Panc1 (cell line): ENCODE measurements at regions not wholly inside any gene's neighbourhood (a gene's known extent, or its start where the extent isn't known, plus 50 kb on each side); places are given as distances from the start of the nearest gene placed in this dataset.

Source experiments
- POLR2AphosphoS5 ChIP-seq: IDR thresholded peaks from 2 replicates; pipeline ENCODE4 v1.6.1; 2012; ENCODE audit warnings: mild to moderate bottlenecking, low read depth, low read length, moderate library complexity
- SIN3A ChIP-seq: IDR thresholded peaks from 2 replicates; pipeline ENCODE4 v1.6.1; 2012; ENCODE audit warnings: low read depth, mild to moderate bottlenecking, low read length, moderate library complexity, borderline replicate concordance; ENCODE audit not compliant: insufficient read depth
- TCF7L2 ChIP-seq: IDR thresholded peaks from 2 replicates; pipeline ENCODE4 v1.6.1; 2011; ENCODE audit warnings: mild to moderate bottlenecking, low read depth, low read length, inconsistent platforms
- TF ChIP-seq, protein P1 (sequence below): fragments of 450-650 bp; IDR thresholded peaks from 2 replicates; pipeline ENCODE4 v1.5.1; 2017; ENCODE audit warnings: mild to moderate bottlenecking
- TF ChIP-seq, protein P2 (sequence below), 2 experiments: IDR thresholded peaks; 2 replicates each; pipeline ENCODE4 v1.6.1; 2011 to 2012; ENCODE audit warnings: low read depth in 2 of 2, control low read depth in 1 of 2, low read length in 1 of 2, mild to moderate bottlenecking in 1 of 2, moderate library complexity in 1 of 2; ENCODE audit not compliant: insufficient read depth in 1 of 2

DNA sequence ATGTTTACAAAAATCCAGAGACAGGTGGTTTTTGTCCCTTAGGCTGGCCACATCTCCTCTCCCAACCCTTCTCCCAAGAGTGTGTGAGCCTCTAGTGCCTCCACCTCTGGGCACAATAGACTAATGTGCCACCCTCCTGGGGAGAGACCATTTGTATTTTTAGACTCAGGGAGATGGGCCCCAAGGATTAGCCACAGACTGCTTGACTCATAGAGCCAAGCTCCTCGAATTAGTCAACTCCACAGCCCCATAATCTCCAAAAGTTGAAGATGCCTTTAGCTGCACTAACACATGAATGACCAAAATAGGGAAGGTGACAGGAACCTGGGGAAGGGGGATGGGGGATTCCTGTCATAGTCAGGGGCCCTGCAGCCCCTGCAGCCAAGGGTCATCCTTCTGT, 53.0 kb upstream of the LRRC32 start:
- TF ChIP-seq, protein P1, sequence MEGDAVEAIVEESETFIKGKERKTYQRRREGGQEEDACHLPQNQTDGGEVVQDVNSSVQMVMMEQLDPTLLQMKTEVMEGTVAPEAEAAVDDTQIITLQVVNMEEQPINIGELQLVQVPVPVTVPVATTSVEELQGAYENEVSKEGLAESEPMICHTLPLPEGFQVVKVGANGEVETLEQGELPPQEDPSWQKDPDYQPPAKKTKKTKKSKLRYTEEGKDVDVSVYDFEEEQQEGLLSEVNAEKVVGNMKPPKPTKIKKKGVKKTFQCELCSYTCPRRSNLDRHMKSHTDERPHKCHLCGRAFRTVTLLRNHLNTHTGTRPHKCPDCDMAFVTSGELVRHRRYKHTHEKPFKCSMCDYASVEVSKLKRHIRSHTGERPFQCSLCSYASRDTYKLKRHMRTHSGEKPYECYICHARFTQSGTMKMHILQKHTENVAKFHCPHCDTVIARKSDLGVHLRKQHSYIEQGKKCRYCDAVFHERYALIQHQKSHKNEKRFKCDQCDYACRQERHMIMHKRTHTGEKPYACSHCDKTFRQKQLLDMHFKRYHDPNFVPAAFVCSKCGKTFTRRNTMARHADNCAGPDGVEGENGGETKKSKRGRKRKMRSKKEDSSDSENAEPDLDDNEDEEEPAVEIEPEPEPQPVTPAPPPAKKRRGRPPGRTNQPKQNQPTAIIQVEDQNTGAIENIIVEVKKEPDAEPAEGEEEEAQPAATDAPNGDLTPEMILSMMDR = no peak
- TF ChIP-seq, protein P2, sequence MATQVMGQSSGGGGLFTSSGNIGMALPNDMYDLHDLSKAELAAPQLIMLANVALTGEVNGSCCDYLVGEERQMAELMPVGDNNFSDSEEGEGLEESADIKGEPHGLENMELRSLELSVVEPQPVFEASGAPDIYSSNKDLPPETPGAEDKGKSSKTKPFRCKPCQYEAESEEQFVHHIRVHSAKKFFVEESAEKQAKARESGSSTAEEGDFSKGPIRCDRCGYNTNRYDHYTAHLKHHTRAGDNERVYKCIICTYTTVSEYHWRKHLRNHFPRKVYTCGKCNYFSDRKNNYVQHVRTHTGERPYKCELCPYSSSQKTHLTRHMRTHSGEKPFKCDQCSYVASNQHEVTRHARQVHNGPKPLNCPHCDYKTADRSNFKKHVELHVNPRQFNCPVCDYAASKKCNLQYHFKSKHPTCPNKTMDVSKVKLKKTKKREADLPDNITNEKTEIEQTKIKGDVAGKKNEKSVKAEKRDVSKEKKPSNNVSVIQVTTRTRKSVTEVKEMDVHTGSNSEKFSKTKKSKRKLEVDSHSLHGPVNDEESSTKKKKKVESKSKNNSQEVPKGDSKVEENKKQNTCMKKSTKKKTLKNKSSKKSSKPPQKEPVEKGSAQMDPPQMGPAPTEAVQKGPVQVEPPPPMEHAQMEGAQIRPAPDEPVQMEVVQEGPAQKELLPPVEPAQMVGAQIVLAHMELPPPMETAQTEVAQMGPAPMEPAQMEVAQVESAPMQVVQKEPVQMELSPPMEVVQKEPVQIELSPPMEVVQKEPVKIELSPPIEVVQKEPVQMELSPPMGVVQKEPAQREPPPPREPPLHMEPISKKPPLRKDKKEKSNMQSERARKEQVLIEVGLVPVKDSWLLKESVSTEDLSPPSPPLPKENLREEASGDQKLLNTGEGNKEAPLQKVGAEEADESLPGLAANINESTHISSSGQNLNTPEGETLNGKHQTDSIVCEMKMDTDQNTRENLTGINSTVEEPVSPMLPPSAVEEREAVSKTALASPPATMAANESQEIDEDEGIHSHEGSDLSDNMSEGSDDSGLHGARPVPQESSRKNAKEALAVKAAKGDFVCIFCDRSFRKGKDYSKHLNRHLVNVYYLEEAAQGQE (IDR thresholded peaks at IDR 0.05; ENCODE audit: insufficient read depth in 1 of 2, low read depth in 2 of 2, low read length in 1 of 2) = no peak
- TF ChIP-seq TCF7L2 = no peak
- no peak for TF ChIP-seq POLR2AphosphoS5
- no peak for TF ChIP-seq SIN3A
